ENCODE measurements at regions not wholly inside any gene's neighbourhood (a gene's known extent, or its start where the extent isn't known, plus 50 kb on each side); places are given as distances from the start of the nearest gene placed in this dataset.
"Not testable (repeated sequence)": the region's sequence is repeated elsewhere in the genome, so short reads cannot be mapped to it uniquely, and the experiment has no call there.

GRCh38 chr15:96209285-96209735 is 121.2 kb upstream of the NR2F2 start:
- H3K4me3 ChIP-seq = no peak overlapping the region
- no peaks in the 10 kb centered on the region for H3K27me3 ChIP-seq
- H3K9me3 ChIP-seq = no peaks in the 10 kb centered on the region
- no peak for DNase-seq (ENCODE audit: low spot score in 2 of 2)
- H3K36me3 ChIP-seq = no peaks in the 10 kb centered on the region
- no peak for TF ChIP-seq CTCF (IDR thresholded peaks at IDR 0.05)
- TF ChIP-seq POLR2A (IDR thresholded peaks at IDR 0.05) = no peak
- no peak for TF ChIP-seq POLR2AphosphoS5 (IDR thresholded peaks at IDR 0.05)
- no peak overlapping the region for H3K27ac ChIP-seq
- H3K4me1 ChIP-seq = no peaks in the 10 kb centered on the region
- intact Hi-C loops (cut with DNase I; ENCODE audit: low total_unique reads) = no loop called here

GRCh38 chr15:96213045-96213444 is 117.5 kb upstream of the NR2F2 start:
- intact Hi-C loops (cut with DNase I; ENCODE audit: low total_unique reads) = no loop called here
- no peak for DNase-seq (ENCODE audit: low spot score in 2 of 2)
- H3K9me3 ChIP-seq = no peaks in the 10 kb centered on the region
- H3K36me3 ChIP-seq = no peaks in the 10 kb centered on the region
- H3K4me1 ChIP-seq = no peaks in the 10 kb centered on the region
- no peak overlapping the region for H3K27ac ChIP-seq
- no peak for TF ChIP-seq CTCF (IDR thresholded peaks at IDR 0.05)
- no peak for TF ChIP-seq POLR2AphosphoS5 (IDR thresholded peaks at IDR 0.05)
- H3K27me3 ChIP-seq = no peaks in the 10 kb centered on the region
- H3K4me3 ChIP-seq = no peak overlapping the region

- Histone ChIP-seq H3K27ac (no peak overlapping the region), H3K9me3 (no peaks in the 10 kb centered on the region), H3K4me3 (no peak overlapping the region), H3K4me1 (no peaks in the 10 kb centered on the region), H3K27me3 (no peaks in the 10 kb centered on the region), H3K36me3 (no peaks in the 10 kb centered on the region)
- TF ChIP-seq POLR2AphosphoS5 (IDR thresholded peaks at IDR 0.05) (no peak), POLR2A (IDR thresholded peaks at IDR 0.05) (no peak), CTCF (IDR thresholded peaks at IDR 0.05) (no peak)
- intact Hi-C loops (cut with DNase I; ENCODE audit: low total_unique reads) = no loop called here
- DNase-seq (ENCODE audit: low spot score in 2 of 2) = no peak
Observed at GRCh38 chr15:96213896-96214295, 116.6 kb upstream of the NR2F2 start.

- H3K27me3 ChIP-seq; H3K27ac ChIP-seq; H3K4me3 ChIP-seq; DNase-seq (ENCODE audit: low spot score in 2 of 2); intact Hi-C loops (cut with DNase I; ENCODE audit: low total_unique reads); H3K4me1 ChIP-seq; H3K36me3 ChIP-seq; H3K9me3 ChIP-seq: not testable (repeated sequence)
Observed at GRCh38 chr15:96216481-96216880, 114.0 kb upstream of the NR2F2 start.

- Histone ChIP-seq H3K36me3 (no peaks in the 10 kb centered on the region), H3K27me3 (no peaks in the 10 kb centered on the region), H3K4me3 (no peak overlapping the region), H3K27ac (no peak overlapping the region), H3K9me3 (no peaks in the 10 kb centered on the region), H3K4me1 (no peaks in the 10 kb centered on the region)
- intact Hi-C loops (cut with DNase I; ENCODE audit: low total_unique reads) = no loop called here
- no peak for TF ChIP-seq POLR2AphosphoS5 (IDR thresholded peaks at IDR 0.05)
- TF ChIP-seq CTCF (IDR thresholded peaks at IDR 0.05) = no peak
- DNase-seq (ENCODE audit: low spot score in 2 of 2) = no peak
Observed at GRCh38 chr15:96217983-96218382, 112.5 kb upstream of the NR2F2 start.
